Endodermal cell (in vitro differentiated cells): ENCODE measurements at regions not wholly inside any gene's neighbourhood (a gene's known extent, or its start where the extent isn't known, plus 50 kb on each side); places are given as distances from the start of the nearest gene placed in this dataset.

ENCODE experiments used
- DNase-seq: peaks from one replicate; pipeline ENCODE4 v3.0.0-alpha.2; 2017
- H3K27ac ChIP-seq: 2 replicates; pipeline ENCODE4 v1.5.1; 2013; ENCODE audit warnings: mild to moderate bottlenecking, low read depth, low read length, moderate library complexity
- H3K27me3 ChIP-seq: 2 replicates; pipeline ENCODE4 v1.6.1; 2013; ENCODE audit warnings: mild to moderate bottlenecking, low read length, moderate library complexity; ENCODE audit not compliant: insufficient read depth, control insufficient read depth, poor library complexity, severe bottlenecking
- H3K36me3 ChIP-seq: 2 replicates; pipeline ENCODE4 v1.7.0; 2013; ENCODE audit warnings: mild to moderate bottlenecking, low read length, moderate library complexity; ENCODE audit not compliant: control insufficient read depth, insufficient read depth
- H3K4me1 ChIP-seq: one replicate; pipeline ENCODE4 v1.7.0; 2013; ENCODE audit warnings: low read length; ENCODE audit not compliant: control insufficient read depth, insufficient read depth
- H3K4me3 ChIP-seq: 2 replicates; pipeline ENCODE4 v1.5.1; 2013; ENCODE audit warnings: mild to moderate bottlenecking, low read length, moderate library complexity
- H3K9ac ChIP-seq: 2 replicates; pipeline ENCODE4 v1.6.1; 2013; ENCODE audit warnings: mild to moderate bottlenecking, low read length, moderate library complexity; ENCODE audit not compliant: poor library complexity, severe bottlenecking; ENCODE audit errors: extremely low read depth
- H3K9me3 ChIP-seq: 2 replicates; pipeline ENCODE4 v1.6.1; 2013; ENCODE audit warnings: mild to moderate bottlenecking, low read length, moderate library complexity; ENCODE audit not compliant: control insufficient read depth
- H3K27ac Mint-ChIP-seq: 2 replicates; pipeline ENCODE4 v1.8.0; 2020; ENCODE audit warnings: mixed read lengths
- H3K27me3 Mint-ChIP-seq: 2 replicates; pipeline ENCODE4 v1.8.0; 2021; ENCODE audit warnings: mild to moderate bottlenecking, mixed read lengths; ENCODE audit not compliant: insufficient read depth
- H3K36me3 Mint-ChIP-seq: 2 replicates; pipeline ENCODE4 v1.8.0; 2020; ENCODE audit warnings: low read depth, mixed read lengths
- H3K4me1 Mint-ChIP-seq: 2 replicates; pipeline ENCODE4 v1.8.0; 2020; ENCODE audit warnings: mixed read lengths
- H3K4me3 Mint-ChIP-seq: 2 replicates; pipeline ENCODE4 v1.8.0; 2020; ENCODE audit warnings: mild to moderate bottlenecking, moderate library complexity, mixed read lengths
- H3K9me3 Mint-ChIP-seq: 2 replicates; pipeline ENCODE4 v1.8.0; 2020; ENCODE audit warnings: mild to moderate bottlenecking, mixed read lengths
- CTCF ChIP-seq: fragments of 200-600 bp; sonication (generic); conservative IDR thresholded peaks from 2 replicates; pipeline ENCODE4 v1.5.0; 2021; ENCODE audit warnings: antibody characterized with exemption, mild to moderate bottlenecking
- WGBS, 2 experiments: methylation state at CpG; one replicate each; pipeline versions ENCODE4 v1.1.5 to v1.1.7; 2013; ENCODE audit warnings: missing lambda C conversion rate in 2 of 2, mixed read lengths in 1 of 2; ENCODE audit not compliant: insufficient coverage in 1 of 2, insufficient read length in 1 of 2; 5-methylcytosine and 5-hydroxymethylcytosine counted together

GRCh38 chr13:44759384-44760360, 183.5 kb upstream of the TSC22D1 start:
- TF ChIP-seq CTCF: no peak
- H3K27me3 Mint-ChIP-seq: no peaks in the 10 kb centered on the region
- Histone ChIP-seq H3K27ac (peak overlapping the region; percentile 48), H3K9me3 (no peaks in the 10 kb centered on the region), H3K36me3 (no peaks in the 10 kb centered on the region), H3K9ac (no peak overlapping the region), H3K4me3 (no peak overlapping the region), H3K4me1 (peaks cover 19% of the 10 kb centered on the region), H3K27me3 (no peaks in the 10 kb centered on the region)
- H3K36me3 Mint-ChIP-seq: no peaks in the 10 kb centered on the region
- 89 to 92% methylated on average over 4 to 6 of the region's 6 CpGs for WGBS, 2 experiments
- no peak overlapping the region for H3K27ac Mint-ChIP-seq
- no peak overlapping the region for H3K4me3 Mint-ChIP-seq
- no peaks in the 10 kb centered on the region for H3K9me3 Mint-ChIP-seq
- peaks cover 37% of the 10 kb centered on the region for H3K4me1 Mint-ChIP-seq
- peak; percentile 49 for DNase-seq

GRCh38 chr13:44758630-44759383, 182.7 kb upstream of the TSC22D1 start:
- Mint-ChIP-seq H3K9me3 (no peaks in the 10 kb centered on the region), H3K27ac (no peak overlapping the region), H3K4me3 (no peak overlapping the region), H3K36me3 (no peaks in the 10 kb centered on the region), H3K4me1 (peaks cover 29% of the 10 kb centered on the region), H3K27me3 (no peaks in the 10 kb centered on the region)
- H3K9ac ChIP-seq: no peak overlapping the region
- H3K27me3 ChIP-seq: no peaks in the 10 kb centered on the region
- peak overlapping the region; percentile 48 for H3K27ac ChIP-seq
- WGBS, 2 experiments: 77 to 83% methylated on average over 10 of the region's 11 CpGs
- DNase-seq: no peak
- no peak overlapping the region for H3K4me3 ChIP-seq
- H3K9me3 ChIP-seq: no peaks in the 10 kb centered on the region
- TF ChIP-seq CTCF: no peak
- H3K4me1 ChIP-seq: peaks cover 12% of the 10 kb centered on the region
- no peaks in the 10 kb centered on the region for H3K36me3 ChIP-seq

- Histone ChIP-seq H3K9me3 (no peaks in the 10 kb centered on the region), H3K36me3 (no peaks in the 10 kb centered on the region), H3K27me3 (no peaks in the 10 kb centered on the region), H3K4me1 (peaks cover 2% of the 10 kb centered on the region), H3K27ac (no peak overlapping the region), H3K9ac (no peak overlapping the region), H3K4me3 (no peak overlapping the region)
- Mint-ChIP-seq H3K4me3 (no peak overlapping the region), H3K36me3 (no peaks in the 10 kb centered on the region), H3K27ac (no peak overlapping the region), H3K4me1 (peaks cover 21% of the 10 kb centered on the region), H3K27me3 (no peaks in the 10 kb centered on the region), H3K9me3 (no peaks in the 10 kb centered on the region)
- no peak for DNase-seq
- TF ChIP-seq CTCF: no peak
- WGBS, 2 experiments: 94 to 100% methylated on average over 1 to 2 of the region's 3 CpGs
These were observed 181.5 kb upstream of the TSC22D1 start for GRCh38 chr13:44757671-44758070.
